Medulla oblongata (tissue), 1 donor: ENCODE measurements at regions not wholly inside any gene's neighbourhood (a gene's known extent, or its start where the extent isn't known, plus 50 kb on each side); places are given as distances from the start of the nearest gene placed in this dataset.
"Not testable (repeated sequence)": the region's sequence is repeated elsewhere in the genome, so short reads cannot be mapped to it uniquely, and the experiment has no call there.

Source experiments
- DNase-seq: peaks from one replicate; pipeline ENCODE4 v3.0.0-alpha.2; 2015; ENCODE audit errors: extremely low spot score

GRCh38 chr14:49114161-49114893, 471.9 kb downstream of the RPS29 start:
- no peak for DNase-seq

- no peak for DNase-seq
Observed at GRCh38 chr14:49106741-49107667, 479.2 kb downstream of the RPS29 start.

- no peak for DNase-seq
Observed at GRCh38 chr14:49105956-49106355, 480.2 kb downstream of the RPS29 start.

GRCh38 chr14:49105512-49105911, 480.7 kb downstream of the RPS29 start:
- no peak for DNase-seq

GRCh38 chr14:49092345-49092744, 493.8 kb downstream of the RPS29 start:
- no peak for DNase-seq

- DNase-seq = no peak
Observed at GRCh38 chr14:49089107-49089506, 497.1 kb downstream of the RPS29 start.

GRCh38 chr14:49073292-49073691, 512.9 kb downstream of the RPS29 start:
- DNase-seq = not testable (repeated sequence)

- no peak for DNase-seq
Observed at GRCh38 chr14:49058511-49058910, 527.7 kb downstream of the RPS29 start.

GRCh38 chr14:49057838-49058510, 528.2 kb downstream of the RPS29 start:
- DNase-seq = no peak

GRCh38 chr14:49056021-49056420, 530.2 kb downstream of the RPS29 start:
- DNase-seq = no peak

- no peak for DNase-seq
Observed at GRCh38 chr14:49052521-49052920, 533.7 kb downstream of the RPS29 start.

GRCh38 chr14:49051328-49052060, 534.7 kb downstream of the RPS29 start:
- DNase-seq = no peak

- DNase-seq = no peak
Observed at GRCh38 chr14:49050822-49051221, 535.4 kb downstream of the RPS29 start.

- no peak for DNase-seq
Observed at GRCh38 chr14:49049711-49050110, 536.5 kb downstream of the RPS29 start.

- no peak for DNase-seq
Observed at GRCh38 chr14:49044981-49045380, 541.2 kb downstream of the RPS29 start.

- no peak for DNase-seq
Observed at GRCh38 chr14:49036984-49037516, 549.1 kb downstream of the RPS29 start.

GRCh38 chr14:49036266-49036665, 549.9 kb downstream of the RPS29 start:
- DNase-seq = no peak

GRCh38 chr14:49033131-49033530, 553.0 kb downstream of the RPS29 start:
- DNase-seq = no peak

- not testable (repeated sequence) for DNase-seq
Observed at GRCh38 chr14:49031710-49032109, 554.5 kb downstream of the RPS29 start.

- DNase-seq = no peak
Observed at GRCh38 chr14:49019467-49020115, 566.6 kb downstream of the RPS29 start.

- DNase-seq = no peak
Observed at GRCh38 chr14:49017447-49017846, 568.7 kb downstream of the RPS29 start.
